Kidney tubule cell (primary cell): ENCODE measurements at regions not wholly inside any gene's neighbourhood (a gene's known extent, or its start where the extent isn't known, plus 50 kb on each side); places are given as distances from the start of the nearest gene placed in this dataset.
"Not testable (repeated sequence)": the region's sequence is repeated elsewhere in the genome, so short reads cannot be mapped to it uniquely, and the experiment has no call there.

Source experiments
- DNase-seq: peaks from one replicate; pipeline ENCODE4 v3.0.0-alpha.2; 2018; ENCODE audit warnings: low spot score

DNA sequence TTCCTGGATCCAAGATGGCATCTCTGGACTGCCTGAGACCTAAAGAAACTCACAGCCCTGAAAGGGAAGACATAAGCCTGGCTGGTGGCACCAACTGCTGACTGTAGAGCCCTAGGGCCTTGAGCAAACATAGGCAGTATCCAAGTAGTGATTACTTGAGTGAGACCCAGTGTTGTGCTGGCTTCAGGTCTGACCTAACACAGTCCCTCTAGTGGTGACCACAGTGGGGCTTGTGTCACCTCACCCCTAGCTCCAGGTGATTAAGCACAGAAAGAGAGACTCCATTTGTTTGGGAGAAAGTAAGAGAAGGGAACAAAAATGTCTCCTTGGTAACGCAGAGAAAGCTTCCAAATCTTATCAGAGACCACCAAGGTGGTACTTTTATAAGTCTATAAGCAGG, 496.3 kb upstream of the HTR2C start:
- DNase-seq = no peak

DNA sequence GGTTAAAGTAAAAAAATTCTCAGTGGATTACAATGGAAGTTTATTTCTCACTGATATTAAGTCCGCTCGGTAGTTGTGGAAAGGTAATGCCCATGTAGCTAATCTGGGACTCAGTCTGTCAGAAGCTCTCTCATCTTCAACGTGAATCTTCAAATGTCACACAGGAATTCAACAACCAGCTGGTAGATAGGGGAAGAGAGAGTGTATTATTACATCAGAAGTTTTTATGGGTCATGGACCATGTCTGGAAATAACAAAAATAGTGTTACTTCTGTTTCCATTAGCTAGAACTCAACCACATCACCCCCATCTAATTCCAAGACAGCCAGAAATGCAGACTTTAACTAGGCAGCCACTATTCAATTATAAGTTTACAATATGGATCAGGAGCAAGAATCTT, 506.1 kb upstream of the HTR2C start:
- DNase-seq = no peak

DNA sequence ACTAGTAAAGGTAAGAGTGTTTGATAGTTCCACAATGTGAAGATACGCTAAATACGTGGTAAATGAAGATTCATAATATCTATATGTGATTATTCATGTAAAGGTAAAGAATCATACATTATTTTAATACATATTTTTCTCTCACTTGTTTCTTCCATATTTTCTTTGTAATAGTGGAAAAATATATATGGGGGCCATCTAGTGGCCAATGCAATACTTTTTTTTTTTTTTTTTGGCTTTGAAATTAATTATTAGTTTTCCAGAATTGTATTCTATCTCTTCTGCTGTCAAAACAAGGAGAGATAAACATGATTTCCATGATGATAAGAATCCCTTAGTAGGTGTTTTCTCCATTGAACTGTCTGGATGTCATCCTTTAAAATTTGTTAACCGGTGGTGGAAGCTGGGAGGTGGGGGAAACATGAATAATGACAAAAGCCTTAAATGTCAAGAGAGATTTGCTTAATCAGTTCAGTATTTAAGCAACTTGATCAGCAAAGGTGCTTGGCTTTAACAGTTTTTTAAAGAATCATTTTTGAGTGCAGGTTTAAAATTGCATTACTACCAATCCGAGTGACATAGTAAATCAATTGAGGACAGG, 508.7 kb upstream of the HTR2C start:
- no peak for DNase-seq

DNA sequence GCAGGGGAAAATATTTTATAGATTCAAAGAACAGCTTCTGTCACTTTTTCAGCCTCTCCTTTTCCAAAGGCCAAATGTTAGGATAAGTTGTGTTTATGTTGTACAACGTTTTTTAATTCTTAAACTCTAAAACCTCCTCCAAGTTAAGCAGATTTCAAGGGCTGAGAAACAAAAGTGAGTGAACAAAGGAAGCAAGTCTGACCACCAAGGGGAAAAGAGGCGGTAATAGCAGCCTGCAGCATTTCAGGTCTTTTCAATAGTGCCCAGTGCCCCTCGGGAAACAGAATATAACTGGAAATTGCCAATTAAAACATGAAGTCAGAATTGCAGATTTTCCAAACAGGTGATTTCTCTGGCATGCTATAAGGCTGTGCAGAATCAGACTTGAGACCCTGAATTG, 510.0 kb upstream of the HTR2C start:
- no peak for DNase-seq

DNA sequence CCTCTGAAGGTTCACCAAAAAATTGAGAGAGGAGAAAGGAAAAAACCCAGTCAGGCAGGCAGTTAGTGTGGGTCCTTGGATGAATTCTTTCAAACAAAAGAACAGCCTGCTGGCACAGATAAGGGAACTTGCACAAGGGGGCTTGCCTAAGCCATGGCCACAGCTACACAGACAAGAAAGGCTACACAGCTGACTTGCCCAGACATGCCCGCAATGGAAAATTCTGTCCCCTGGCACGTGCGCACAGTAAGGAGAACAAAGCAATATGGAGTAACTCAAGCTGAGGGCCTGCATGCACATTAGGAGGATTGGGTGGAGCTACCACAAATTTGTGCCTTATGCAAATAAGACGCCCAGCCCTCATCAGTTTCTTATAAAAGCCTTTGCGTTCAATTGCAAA, 512.5 kb upstream of the HTR2C start:
- DNase-seq = no peak

DNA sequence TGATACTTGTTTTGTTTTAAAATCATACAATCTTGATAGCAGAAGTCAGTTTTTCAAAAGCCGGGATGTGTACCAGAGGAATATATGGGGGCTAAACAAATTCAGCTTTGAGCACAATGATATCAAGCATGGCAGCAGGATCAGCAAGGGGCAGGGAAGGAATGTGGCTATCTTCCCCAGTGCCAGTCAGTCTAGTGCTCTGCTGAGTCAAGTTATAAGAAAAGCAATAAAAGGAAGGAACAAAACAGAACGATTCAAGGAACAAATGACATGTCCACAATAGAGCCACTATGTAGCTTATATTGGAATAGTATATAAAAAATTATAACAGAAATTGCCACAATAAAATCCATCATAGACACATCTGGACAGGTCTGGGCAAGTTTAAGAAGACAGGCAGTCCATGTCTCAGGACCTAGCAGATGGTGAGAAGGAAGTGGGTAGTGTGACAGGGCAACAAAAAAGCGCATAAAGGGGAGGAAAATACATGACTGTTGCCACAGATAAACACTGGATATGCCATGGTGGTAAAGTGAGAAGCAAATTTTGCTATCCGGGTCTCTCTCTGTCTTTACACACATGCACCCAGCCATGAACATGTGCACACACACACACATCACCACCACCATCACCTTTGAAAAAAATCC, 518.2 kb upstream of the HTR2C start:
- no peak for DNase-seq

DNA sequence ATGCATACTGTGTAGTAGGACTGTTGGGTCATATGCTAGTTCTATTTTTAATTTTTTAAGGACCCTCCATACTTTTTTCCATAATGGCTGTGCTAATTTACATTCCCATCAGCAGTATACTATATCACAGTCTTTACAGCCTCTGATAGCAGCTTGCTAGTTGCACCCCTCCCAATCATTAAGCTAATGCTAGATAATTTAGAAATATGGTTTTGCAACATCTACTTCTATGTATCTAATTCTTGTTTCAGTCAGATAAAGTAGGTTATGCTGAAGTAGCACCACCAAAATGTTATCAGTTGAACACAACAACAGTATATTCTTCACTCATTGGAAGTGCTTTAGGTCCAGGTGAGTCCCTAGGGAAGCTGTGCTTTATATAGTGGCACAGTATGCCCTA, 522.7 kb upstream of the HTR2C start:
- no peak for DNase-seq

DNA sequence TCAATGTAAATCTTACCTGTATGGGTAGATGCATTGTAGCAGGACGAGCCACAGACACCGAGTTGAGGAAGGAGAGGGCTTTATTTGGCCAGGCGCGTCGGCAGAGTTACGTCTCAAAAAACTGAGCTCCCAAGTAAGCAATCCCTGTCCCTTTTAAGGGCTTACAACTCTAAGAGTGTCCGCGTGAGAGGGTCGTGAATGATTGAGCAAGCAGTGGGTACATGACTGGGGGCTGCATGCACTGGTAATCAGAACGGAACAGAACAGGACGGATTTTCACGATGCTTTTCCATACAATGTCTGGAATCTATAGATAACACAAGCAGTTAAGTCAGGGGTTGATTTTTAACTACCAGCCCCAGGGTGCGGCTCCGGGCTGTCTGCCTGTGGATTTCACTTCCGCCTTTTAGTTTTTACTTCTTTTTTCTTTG, 524.9 kb upstream of the HTR2C start:
- DNase-seq = no peak

DNA sequence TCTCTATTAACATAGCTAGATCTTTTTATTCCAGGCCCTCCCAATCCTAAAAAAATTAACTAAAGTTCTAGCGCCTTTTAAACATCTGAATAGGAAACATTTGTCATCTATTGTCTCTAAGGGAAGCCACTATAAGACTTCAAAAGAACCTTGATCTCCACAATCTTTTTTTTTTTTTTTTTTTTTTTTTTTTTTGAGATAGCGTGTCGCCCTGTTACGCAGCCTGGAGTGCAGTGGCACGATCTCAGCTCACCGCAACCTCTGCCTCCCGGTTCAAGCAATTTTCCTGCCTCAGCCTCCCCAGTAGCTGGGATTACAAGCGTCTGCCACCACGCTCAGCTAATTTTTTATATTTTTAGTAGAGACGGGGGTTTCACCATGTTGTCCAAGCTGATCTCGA, 526.5 kb upstream of the HTR2C start:
- not testable (repeated sequence) for DNase-seq

DNA sequence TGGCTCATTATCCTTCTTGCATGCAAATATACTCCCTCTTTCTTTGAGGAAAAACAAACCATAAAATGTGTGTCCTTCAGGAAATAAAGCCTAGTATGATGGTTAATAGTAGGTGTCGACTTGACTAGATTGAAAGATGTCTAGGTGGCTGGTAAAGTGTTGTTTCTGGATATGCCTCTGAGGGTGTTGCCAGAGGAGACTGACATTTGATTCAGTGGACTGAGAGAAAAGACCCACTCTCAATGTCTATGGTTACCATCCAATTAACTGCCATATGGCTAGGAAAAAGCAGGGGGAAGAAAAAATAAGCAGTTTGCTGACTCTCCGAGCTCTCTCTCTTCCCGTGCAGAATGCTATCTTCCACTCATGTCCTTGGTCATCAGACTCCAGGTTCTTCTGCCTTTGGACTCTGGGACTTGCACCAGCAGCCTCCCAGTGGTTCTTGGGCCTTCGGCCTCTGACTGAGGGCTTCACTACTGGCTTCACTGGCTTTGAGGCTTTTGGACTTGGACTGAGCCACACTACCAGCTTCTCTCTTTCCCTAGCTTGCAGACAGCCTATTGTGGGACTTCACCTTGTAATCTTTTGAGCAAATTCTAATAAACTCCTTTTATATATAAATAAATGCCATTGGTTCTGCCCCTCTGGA, 532.1 kb upstream of the HTR2C start:
- no peak for DNase-seq

DNA sequence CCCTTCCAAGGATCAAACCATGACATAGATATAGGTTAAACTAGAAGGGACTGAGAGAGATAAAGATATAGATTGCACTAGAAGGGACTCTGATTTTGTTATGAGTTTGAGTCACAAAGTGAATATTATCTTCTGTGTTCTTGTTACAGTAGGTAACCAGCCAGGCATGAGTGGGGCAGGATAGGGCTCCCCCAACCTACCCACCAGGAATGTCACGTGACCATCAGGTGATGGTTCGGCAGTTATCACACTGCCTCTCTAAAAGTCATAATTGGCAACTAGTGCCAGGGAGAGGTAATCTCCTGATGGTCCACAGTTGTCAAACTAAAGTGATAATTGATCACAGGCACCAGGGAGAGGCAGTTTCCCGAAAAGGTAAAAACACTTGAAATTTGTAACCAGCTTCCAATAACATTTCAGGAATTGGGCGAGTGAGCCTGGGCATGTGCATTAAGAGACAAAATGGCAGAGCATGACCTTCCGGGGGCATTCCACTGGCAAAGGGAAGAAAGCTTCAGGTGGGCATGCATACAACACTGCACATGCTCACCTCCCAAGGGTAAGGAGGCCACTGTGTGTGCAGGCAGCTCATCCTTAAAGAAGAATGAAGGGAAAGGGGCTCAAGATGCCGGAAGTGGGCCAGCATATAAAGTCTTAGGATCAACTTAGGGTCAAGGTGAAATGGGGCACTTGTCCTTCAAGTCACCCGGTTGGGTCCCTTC, 533.6 kb upstream of the HTR2C start:
- no peak for DNase-seq

DNA sequence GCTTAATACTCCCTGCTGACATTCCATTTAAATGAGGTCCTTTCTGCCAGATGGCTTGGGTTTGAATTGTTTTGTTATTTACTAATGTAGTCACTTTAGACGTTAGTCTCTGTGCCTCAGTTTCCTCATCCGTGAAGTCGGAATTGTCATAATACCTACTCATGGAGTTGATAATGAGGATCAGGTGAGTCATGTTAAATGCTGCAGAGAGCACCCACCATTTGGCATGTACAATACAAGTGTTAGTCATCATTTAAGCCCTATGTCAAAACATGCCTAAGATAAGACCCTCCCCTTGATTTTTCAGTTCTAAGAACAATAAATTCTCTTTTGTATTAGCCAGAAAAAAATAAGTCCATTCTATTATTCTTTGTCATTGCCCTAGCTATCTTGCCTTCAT, 534.8 kb upstream of the HTR2C start:
- no peak for DNase-seq

DNA sequence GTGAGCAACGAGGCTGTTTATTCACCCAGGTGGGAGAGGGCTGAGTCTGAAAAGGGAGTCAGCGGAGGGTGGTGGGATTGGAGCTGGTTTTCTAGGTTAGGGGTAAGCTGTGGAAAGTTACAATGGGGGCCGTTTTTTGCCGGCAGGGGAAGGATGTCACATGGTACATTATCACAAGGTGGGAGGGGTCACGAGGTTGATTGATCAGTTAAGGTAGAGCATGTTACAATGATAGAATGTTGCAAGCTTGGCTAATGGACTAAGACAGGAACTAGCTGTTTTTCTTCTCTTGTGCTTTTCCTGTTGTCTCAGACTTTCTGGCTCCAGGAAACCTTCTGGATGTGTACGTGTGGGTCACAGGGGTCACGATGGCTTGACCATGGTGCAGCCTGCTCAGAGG, 536.3 kb upstream of the HTR2C start:
- DNase-seq = no peak

DNA sequence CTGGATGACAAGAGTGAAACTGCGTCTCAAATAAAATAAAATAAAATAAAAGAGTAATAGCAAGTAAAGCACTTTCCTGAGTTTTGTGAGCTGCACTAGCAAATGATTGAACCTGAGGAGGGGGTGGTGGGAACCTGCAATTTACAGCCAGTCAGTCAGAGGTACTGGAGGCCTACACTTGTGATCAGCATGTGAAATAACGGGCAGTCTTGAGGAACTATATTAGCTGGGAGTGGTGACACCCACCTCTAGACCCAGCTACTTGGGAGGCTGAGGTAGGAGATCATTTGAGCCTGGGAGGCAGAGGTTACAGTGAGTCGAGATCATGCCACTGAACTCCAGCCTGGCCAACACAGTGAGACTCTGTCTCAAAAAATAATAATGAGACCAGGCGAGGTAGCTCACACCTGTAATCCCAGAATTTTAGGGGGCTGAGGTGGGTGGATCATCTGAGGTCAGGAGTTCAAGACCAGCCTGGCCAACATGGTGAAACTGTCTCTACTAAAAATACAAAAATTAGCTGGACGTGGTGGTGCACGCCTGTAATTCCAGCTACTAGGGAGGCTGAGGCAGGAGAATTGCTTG, 537.1 kb upstream of the HTR2C start:
- DNase-seq = no peak

DNA sequence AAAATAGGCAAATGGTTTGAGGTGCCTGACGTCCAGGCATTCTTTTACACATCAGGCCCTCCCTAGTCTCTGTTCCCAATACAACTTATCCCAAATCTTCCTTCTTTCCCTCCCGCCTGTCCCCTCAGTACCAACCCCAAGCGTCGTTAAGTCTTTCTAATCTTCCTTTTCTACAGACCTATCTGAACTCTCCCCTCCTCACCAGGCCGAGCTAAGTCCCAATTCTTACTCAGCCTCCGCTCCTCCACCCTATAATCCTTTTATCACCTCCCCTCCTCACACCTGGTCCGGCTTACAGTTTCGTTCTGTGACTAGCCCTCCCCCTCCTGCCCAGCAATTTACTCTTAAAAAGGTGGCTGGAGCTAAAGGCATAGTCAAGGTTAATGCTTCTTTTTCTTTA, 542.4 kb upstream of the HTR2C start:
- not testable (repeated sequence) for DNase-seq

DNA sequence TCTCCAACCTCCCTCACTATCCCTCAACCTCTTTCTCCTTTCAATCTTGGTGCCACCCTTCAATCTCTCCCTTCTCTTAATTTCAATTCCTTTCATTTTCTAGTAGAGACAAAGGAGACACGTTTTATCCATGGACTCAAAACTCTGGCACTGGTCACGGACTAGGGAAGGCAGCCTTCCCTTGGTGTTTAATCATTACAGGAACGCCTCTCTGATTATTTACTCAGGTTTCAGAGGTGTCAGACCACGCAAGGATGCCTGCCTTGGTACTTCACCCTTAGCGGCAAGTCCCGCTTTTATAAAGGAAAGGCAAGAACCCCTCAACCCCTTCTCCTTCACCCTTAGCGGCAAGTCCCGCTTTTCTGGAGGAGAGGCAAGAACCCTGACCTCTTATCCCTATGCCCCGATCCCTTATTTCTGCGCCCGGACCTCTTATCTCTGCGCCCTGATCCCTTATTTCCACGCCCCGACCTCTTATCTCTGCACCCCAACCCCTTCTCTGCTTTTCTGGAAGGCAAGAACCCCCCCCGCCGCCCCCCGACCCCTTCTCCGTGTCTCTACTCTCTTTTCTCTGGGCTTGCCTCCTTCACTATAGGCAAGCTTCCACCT, 543.1 kb upstream of the HTR2C start:
- DNase-seq = not testable (repeated sequence)

DNA sequence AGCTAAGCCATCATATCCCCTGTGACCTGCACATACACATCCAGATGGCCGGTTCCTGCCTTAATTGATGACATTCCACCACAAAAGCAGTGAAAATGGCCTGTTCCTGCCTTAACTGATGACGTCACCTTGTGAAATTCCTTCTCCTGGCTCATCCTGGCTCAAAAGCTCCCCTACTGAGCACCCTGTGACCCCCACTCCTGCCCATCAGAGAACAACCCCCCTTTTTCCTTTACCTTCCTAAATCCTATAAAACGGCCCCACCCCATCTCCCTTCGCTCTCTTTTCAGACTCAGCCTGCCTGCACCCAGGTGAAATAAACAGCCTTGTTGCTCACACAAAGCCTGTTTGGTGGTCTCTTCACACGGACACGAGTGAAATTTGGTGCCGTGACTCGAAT, 543.8 kb upstream of the HTR2C start:
- DNase-seq = not testable (repeated sequence)

DNA sequence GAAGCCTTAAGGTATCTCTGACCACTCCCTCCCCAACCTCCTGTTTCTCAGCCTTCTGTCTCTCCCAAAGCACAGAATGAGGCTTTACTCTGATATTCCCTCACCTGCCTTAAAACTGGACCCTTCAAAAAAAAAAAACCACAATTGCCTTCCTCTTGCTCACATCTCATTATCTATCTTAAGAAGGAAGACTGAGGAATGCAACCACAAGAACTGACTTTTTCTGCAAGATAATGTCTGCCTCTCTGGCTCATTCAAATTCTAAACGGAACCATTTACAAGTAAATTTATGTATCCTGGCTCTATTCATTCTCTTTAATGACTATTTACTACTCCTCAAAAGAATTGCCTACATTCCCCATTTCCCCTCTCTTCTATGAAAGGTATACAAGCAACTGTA, 545.5 kb upstream of the HTR2C start:
- DNase-seq = no peak

DNA sequence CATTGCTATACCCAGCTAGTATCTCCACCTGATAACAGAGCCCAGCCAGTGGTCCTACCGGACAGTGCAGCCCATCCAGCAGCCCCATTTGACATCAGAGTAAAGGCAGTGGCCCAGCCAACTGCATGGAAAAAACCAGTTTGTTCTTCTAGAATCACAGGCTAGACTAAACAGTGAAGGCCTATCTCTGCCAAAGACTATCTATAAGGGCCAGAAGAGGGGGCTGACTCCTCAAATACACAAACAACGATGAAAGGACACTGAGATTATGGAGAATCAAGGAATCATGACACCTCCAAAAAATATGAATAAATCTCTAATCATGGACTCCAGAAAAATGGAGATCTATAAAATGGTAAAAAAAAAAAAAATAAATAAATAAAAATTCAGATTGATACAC, 546.4 kb upstream of the HTR2C start:
- no peak for DNase-seq

DNA sequence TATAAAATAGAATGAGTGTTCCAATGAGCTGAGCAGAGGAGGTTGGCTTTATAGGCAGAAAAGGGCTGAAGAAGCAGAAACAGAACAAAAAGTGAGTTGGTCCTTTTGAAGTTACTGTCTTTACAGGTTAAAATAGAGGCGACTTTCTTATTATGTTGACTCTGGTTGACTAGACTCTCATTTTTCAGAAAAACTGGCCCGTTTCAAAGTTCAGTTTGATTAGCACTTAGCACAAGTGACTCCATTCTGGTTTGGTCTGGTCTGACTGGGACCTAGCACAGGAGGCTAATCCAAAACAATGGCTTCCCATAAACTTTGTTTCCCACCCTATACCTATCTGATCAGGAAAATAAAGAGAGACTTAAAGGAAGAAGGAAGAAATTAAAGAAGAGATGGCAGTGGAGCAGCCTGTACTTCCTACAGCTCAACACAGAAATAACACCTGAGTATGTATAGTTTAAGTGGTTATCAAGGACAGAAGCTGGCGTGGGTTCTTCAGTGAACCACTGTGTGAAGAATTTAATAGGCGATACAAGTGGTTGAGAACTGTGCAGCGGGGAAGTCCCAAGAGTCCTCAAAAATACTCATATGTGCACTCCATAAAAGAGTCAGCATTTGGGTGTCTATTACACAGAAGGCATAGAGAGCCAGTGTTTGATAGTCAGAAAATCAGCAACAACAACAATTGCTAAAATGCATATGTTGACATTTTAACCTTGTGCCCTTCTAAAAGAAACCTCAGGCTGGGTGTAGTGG, 554.8 kb upstream of the HTR2C start:
- DNase-seq = no peak

DNA sequence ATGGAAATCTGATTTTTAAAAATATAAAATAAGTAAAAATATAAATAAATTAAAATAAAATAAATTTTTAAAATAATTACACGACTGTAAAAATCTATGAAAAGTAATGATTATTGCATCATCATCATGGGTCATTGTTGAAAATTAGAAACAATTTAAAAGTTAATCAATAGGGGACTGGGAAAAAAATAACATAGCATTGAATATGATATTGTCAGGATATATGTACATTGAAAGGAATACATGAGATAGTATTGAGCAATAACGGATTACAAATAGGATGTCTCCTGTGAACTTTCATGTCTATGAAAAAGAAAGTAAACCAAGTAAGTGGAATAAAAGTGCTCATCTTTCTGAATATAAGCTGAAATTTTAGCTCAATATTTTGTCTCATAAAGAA, 566.8 kb upstream of the HTR2C start:
- no peak for DNase-seq

DNA sequence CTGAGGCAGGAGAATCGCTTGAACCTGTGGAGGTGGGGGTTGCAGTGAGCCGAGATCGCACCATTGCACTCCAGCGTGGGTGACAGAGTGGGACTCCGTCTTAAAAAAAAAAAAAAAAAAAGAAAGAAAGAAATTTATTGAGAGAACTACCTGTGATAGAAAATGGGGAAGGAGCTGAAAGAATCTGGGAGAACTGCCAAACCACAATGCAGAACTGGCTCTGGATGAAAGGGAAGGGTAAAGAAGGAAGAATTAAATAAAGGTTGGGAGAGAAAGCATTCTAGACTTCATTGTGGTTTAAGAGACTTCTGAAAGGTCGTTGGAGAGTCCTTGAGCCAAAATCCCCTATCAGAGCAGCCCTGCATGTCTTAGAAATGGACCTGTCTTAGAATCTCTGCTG, 567.9 kb upstream of the HTR2C start:
- DNase-seq = no peak
